ENCODE measurements at regions not wholly inside any gene's neighbourhood (a gene's known extent, or its start where the extent isn't known, plus 50 kb on each side); places are given as distances from the start of the nearest gene placed in this dataset.

DNA sequence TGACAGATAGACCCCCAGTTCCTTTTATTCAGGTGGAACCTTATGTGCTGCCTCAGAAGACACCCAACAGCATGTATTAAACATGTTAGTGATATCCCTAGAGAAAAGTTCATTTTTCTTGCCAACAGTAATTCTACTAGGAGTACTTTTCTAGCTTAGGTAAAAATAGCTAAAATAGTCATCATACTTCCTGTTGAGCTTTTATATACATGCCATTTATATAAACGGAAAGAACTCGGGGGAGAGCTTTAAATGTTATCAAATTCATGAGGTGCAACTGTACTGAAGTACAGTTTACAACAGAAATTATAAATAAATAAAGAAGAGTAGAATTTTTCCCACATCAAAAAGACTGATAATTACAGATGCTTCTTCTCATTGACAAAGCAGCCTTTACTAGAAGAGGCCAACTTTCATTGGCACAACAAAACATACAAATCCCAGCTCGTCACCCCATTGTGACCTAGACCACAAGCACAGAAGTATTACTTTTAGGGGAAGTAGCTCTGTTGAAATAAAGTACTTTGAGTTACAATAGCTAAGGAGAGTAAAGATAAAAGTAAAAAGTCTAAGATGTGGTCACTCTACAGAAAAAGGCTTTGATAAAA, 59.1 kb upstream of the POU2AF2 start:
- TF ChIP-seq, protein P1, sequence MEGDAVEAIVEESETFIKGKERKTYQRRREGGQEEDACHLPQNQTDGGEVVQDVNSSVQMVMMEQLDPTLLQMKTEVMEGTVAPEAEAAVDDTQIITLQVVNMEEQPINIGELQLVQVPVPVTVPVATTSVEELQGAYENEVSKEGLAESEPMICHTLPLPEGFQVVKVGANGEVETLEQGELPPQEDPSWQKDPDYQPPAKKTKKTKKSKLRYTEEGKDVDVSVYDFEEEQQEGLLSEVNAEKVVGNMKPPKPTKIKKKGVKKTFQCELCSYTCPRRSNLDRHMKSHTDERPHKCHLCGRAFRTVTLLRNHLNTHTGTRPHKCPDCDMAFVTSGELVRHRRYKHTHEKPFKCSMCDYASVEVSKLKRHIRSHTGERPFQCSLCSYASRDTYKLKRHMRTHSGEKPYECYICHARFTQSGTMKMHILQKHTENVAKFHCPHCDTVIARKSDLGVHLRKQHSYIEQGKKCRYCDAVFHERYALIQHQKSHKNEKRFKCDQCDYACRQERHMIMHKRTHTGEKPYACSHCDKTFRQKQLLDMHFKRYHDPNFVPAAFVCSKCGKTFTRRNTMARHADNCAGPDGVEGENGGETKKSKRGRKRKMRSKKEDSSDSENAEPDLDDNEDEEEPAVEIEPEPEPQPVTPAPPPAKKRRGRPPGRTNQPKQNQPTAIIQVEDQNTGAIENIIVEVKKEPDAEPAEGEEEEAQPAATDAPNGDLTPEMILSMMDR (IDR thresholded peaks at IDR 0.05) = no peak
- TF ChIP-seq POLR2A (IDR thresholded peaks at IDR 0.05) = no peak

All from lower leg skin (tissue), 3 donors.